HepG2 (cell line): ENCODE measurements at regions not wholly inside any gene's neighbourhood (a gene's known extent, or its start where the extent isn't known, plus 50 kb on each side); places are given as distances from the start of the nearest gene placed in this dataset.
A peak's percentile ranks its signal among the peaks of the same experiment; 100 is the strongest.

Source experiments
- CREB1 ChIP-seq, 2 experiments: fragments of 450-650 bp in 1 of 2; IDR thresholded peaks; 2 replicates each; pipeline ENCODE4 v1.6.1; 2016 to 2017; ENCODE audit warnings: control low read depth in 1 of 2, mild to moderate bottlenecking in 1 of 2, missing compliant biosample characterization in 1 of 2, missing genetic modification characterization in 1 of 2
- ETV6 ChIP-seq: sonication (generic); formaldehyde crosslinking; conservative IDR thresholded peaks from 2 replicates; pipeline ENCODE4 v1.4.0; 2020; ENCODE audit warnings: missing genetic modification reagents
- FOXM1 ChIP-seq: sonication (generic); formaldehyde crosslinking; IDR thresholded peaks from 2 replicates; pipeline ENCODE4 v1.5.0; 2020; ENCODE audit warnings: missing genetic modification reagents
- GLI4 ChIP-seq: sonication (generic); formaldehyde crosslinking; IDR thresholded peaks from 2 replicates; pipeline ENCODE4 v1.5.1; 2020; ENCODE audit warnings: missing genetic modification reagents, mild to moderate bottlenecking, moderate library complexity, borderline replicate concordance
- GPN1 ChIP-seq: sonication (generic); formaldehyde crosslinking; IDR thresholded peaks from 2 replicates; pipeline ENCODE4 v1.5.1; 2020; ENCODE audit warnings: missing genetic modification reagents, borderline replicate concordance
- MBNL3 ChIP-seq: fragments of 250-450 bp; sonication (Bioruptor Pico); conservative IDR thresholded peaks from 2 replicates; pipeline ENCODE4 v1.8.0; 2022; ENCODE audit warnings: mild to moderate bottlenecking, inconsistent platforms
- NFIB ChIP-seq: sonication (generic); formaldehyde crosslinking; IDR thresholded peaks from 2 replicates; pipeline ENCODE4 v1.9.0; 2021; ENCODE audit warnings: missing genetic modification reagents, mild to moderate bottlenecking, borderline replicate concordance
- PHF8 ChIP-seq: sonication (generic); formaldehyde crosslinking; IDR thresholded peaks from 2 replicates; pipeline ENCODE4 v1.5.0; 2020; ENCODE audit warnings: missing genetic modification reagents
- RARG ChIP-seq: sonication (generic); formaldehyde crosslinking; IDR thresholded peaks from 2 replicates; pipeline ENCODE4 v1.4.0; 2020; ENCODE audit warnings: low read depth, mild to moderate bottlenecking, missing genetic modification reagents
- REPIN1 ChIP-seq: sonication (generic); formaldehyde crosslinking; IDR thresholded peaks from 2 replicates; pipeline ENCODE4 v1.8.0; 2022; ENCODE audit warnings: missing genetic modification reagents, low read depth, mild to moderate bottlenecking, borderline replicate concordance
- SIX4 ChIP-seq: sonication (generic); formaldehyde crosslinking; IDR thresholded peaks from 2 replicates; pipeline ENCODE4 v1.4.0; 2020; ENCODE audit warnings: missing genetic modification reagents
- SP2 ChIP-seq: sonication (generic); formaldehyde crosslinking; IDR thresholded peaks from 2 replicates; pipeline ENCODE4 v1.5.1; 2020; ENCODE audit warnings: mild to moderate bottlenecking, missing genetic modification reagents
- SRY ChIP-seq: sonication (generic); formaldehyde crosslinking; IDR thresholded peaks from 2 replicates; pipeline ENCODE4 v1.8.0; 2022; ENCODE audit warnings: mild to moderate bottlenecking, missing genetic modification reagents
- YEATS2 ChIP-seq: sonication (generic); formaldehyde crosslinking; IDR thresholded peaks from 2 replicates; pipeline ENCODE4 v1.4.0; 2020; ENCODE audit warnings: missing genetic modification reagents, borderline replicate concordance
- ZMYM4 ChIP-seq: sonication (generic); formaldehyde crosslinking; IDR thresholded peaks from 2 replicates; pipeline ENCODE4 v1.8.1; 2023; ENCODE audit warnings: mild to moderate bottlenecking, missing genetic modification reagents
- ZNF121 ChIP-seq: sonication (generic); formaldehyde crosslinking; IDR thresholded peaks from 2 replicates; pipeline ENCODE4 v1.5.0; 2020; ENCODE audit warnings: mild to moderate bottlenecking, missing genetic modification reagents
- ZNF652 ChIP-seq: IDR thresholded peaks from 2 replicates; pipeline ENCODE4 v1.6.1; 2016; ENCODE audit warnings: low read depth, borderline replicate concordance
- TF ChIP-seq, protein P1 (sequence below): conservative IDR thresholded peaks from 2 replicates; pipeline ENCODE4 v1.6.1; 2018; ENCODE audit warnings: missing genetic modification reagents
- TF ChIP-seq, protein P2 (sequence below): sonication (generic); formaldehyde crosslinking; IDR thresholded peaks from 2 replicates; pipeline ENCODE4 v1.4.0; 2020; ENCODE audit warnings: low read depth, mild to moderate bottlenecking, missing genetic modification reagents
- TF ChIP-seq, protein P3 (sequence below): sonication (generic); formaldehyde crosslinking; IDR thresholded peaks from 2 replicates; pipeline ENCODE4 v1.9.0; 2021; ENCODE audit warnings: missing genetic modification reagents, mild to moderate bottlenecking, borderline replicate concordance
- TF ChIP-seq, protein P4 (sequence below): sonication (generic); formaldehyde crosslinking; IDR thresholded peaks from 2 replicates; pipeline ENCODE4 v1.4.0; 2020; ENCODE audit warnings: mild to moderate bottlenecking, missing genetic modification reagents
- TF ChIP-seq, protein P5 (sequence below): sonication (generic); formaldehyde crosslinking; IDR thresholded peaks from 2 replicates; pipeline ENCODE4 v1.4.0; 2020; ENCODE audit warnings: missing genetic modification reagents

DNA sequence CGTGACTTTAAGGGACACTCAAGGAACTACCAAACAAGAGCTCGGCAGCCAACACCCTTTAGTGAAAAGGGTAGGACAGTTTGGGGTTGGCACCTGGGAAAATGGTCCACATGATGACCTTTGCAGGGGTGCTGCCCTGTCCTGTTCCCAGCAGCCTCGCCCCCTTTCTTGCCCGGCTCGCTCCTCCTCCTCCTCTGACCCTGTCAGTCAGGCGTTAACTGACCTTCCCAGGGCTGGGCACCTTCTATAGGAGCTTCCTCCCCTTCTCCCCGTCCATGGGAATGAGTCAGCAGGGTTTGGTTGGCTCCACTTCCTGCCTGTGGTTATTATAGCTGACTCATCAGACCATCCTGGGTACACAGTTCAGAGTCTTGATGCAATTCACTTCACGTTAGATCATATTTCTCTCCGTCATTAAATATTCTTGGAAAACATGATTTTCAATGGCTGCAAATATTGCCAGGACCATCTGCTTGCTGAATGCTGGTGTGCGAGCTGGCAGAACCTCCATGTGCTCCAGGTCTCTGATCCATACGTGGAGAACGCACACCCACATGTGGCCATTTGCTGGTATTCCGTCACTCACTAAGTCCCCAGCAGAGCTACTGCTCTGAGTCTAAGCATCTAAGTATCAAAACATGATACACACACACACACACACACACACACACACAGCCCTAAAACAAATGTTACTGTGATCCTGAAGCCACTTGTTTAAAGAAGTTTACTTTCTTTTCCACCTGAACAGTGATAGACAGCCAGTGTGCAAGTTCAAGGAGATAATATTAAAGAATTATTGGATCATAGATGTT, 185.0 kb downstream of the ANAPC1 start (continued):
- TF ChIP-seq, protein P1, sequence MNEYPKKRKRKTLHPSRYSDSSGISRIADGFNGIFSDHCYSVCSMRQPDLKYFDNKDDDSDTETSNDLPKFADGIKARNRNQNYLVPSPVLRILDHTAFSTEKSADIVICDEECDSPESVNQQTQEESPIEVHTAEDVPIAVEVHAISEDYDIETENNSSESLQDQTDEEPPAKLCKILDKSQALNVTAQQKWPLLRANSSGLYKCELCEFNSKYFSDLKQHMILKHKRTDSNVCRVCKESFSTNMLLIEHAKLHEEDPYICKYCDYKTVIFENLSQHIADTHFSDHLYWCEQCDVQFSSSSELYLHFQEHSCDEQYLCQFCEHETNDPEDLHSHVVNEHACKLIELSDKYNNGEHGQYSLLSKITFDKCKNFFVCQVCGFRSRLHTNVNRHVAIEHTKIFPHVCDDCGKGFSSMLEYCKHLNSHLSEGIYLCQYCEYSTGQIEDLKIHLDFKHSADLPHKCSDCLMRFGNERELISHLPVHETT (CRISPR knock-in tag): peak; percentile 43
- TF ChIP-seq ETV6: no peak
- no peak for TF ChIP-seq GPN1 (CRISPR knock-in tag)
- TF ChIP-seq SRY (CRISPR knock-in tag): 0 out of 2 replicates have a peak, but pooled peaks have one; percentile 47
- 0 out of 2 replicates have a peak, but pooled peaks have one; percentile 16 for TF ChIP-seq CREB1 (IDR thresholded peaks at IDR 0.05)
- TF ChIP-seq CREB1 (CRISPR knock-in tag; IDR thresholded peaks at IDR 0.05): no peak; the same call in 1 of the 2 replicates
- TF ChIP-seq YEATS2 (CRISPR knock-in tag): peak; percentile 53; the same call in 1 of the 2 replicates
- peak; percentile 61; the same call in 1 of the 2 replicates for TF ChIP-seq ZNF652
- TF ChIP-seq ZMYM4 (CRISPR knock-in tag): no peak; the same call in 1 of the 2 replicates
- TF ChIP-seq REPIN1: peak; percentile 86; the same call in 1 of the 2 replicates
- TF ChIP-seq SIX4 (CRISPR knock-in tag): peak; percentile 65
- TF ChIP-seq, protein P2, sequence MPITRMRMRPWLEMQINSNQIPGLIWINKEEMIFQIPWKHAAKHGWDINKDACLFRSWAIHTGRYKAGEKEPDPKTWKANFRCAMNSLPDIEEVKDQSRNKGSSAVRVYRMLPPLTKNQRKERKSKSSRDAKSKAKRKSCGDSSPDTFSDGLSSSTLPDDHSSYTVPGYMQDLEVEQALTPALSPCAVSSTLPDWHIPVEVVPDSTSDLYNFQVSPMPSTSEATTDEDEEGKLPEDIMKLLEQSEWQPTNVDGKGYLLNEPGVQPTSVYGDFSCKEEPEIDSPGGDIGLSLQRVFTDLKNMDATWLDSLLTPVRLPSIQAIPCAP (CRISPR knock-in tag): 0 out of 2 replicates have a peak, but pooled peaks have one; percentile 9
- no peak for TF ChIP-seq NFIB
- TF ChIP-seq MBNL3: no peak
- TF ChIP-seq, protein P3, sequence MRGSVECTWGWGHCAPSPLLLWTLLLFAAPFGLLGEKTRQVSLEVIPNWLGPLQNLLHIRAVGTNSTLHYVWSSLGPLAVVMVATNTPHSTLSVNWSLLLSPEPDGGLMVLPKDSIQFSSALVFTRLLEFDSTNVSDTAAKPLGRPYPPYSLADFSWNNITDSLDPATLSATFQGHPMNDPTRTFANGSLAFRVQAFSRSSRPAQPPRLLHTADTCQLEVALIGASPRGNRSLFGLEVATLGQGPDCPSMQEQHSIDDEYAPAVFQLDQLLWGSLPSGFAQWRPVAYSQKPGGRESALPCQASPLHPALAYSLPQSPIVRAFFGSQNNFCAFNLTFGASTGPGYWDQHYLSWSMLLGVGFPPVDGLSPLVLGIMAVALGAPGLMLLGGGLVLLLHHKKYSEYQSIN: no peak
- no peak for TF ChIP-seq RARG (CRISPR knock-in tag)
- TF ChIP-seq GLI4: no peak
- TF ChIP-seq ZNF121 (CRISPR knock-in tag): no peak
- TF ChIP-seq, protein P4, sequence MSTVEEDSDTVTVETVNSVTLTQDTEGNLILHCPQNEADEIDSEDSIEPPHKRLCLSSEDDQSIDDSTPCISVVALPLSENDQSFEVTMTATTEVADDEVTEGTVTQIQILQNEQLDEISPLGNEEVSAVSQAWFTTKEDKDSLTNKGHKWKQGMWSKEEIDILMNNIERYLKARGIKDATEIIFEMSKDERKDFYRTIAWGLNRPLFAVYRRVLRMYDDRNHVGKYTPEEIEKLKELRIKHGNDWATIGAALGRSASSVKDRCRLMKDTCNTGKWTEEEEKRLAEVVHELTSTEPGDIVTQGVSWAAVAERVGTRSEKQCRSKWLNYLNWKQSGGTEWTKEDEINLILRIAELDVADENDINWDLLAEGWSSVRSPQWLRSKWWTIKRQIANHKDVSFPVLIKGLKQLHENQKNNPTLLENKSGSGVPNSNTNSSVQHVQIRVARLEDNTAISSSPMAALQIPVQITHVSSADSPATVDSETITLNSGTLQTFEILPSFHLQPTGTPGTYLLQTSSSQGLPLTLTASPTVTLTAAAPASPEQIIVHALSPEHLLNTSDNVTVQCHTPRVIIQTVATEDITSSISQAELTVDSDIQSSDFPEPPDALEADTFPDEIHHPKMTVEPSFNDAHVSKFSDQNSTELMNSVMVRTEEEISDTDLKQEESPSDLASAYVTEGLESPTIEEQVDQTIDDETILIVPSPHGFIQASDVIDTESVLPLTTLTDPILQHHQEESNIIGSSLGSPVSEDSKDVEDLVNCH: no peak
- TF ChIP-seq, protein P5, sequence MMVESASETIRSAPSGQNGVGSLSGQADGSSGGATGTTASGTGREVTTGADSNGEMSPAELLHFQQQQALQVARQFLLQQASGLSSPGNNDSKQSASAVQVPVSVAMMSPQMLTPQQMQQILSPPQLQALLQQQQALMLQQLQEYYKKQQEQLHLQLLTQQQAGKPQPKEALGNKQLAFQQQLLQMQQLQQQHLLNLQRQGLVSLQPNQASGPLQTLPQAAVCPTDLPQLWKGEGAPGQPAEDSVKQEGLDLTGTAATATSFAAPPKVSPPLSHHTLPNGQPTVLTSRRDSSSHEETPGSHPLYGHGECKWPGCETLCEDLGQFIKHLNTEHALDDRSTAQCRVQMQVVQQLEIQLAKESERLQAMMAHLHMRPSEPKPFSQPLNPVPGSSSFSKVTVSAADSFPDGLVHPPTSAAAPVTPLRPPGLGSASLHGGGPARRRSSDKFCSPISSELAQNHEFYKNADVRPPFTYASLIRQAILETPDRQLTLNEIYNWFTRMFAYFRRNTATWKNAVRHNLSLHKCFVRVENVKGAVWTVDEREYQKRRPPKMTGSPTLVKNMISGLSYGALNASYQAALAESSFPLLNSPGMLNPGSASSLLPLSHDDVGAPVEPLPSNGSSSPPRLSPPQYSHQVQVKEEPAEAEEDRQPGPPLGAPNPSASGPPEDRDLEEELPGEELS (CRISPR knock-in tag): no peak
- no peak for TF ChIP-seq SP2 (CRISPR knock-in tag)
- TF ChIP-seq PHF8 (CRISPR knock-in tag): peak; percentile 38; the same call in 1 of the 2 replicates
- TF ChIP-seq FOXM1 (CRISPR knock-in tag): no peak
